HL-60 (cell line): ENCODE measurements at regions not wholly inside any gene's neighbourhood (a gene's known extent, or its start where the extent isn't known, plus 50 kb on each side); places are given as distances from the start of the nearest gene placed in this dataset.

Source experiments
- DNase-seq, 2 experiments: peaks; one replicate each; pipeline ENCODE4 v3.0.0-alpha.2; 2010 to 2020; ENCODE audit warnings: low read depth in 1 of 2, low spot score in 1 of 2
- H3K27ac ChIP-seq: fragments of 250-450 bp; sonication (Bioruptor Pico); replicated peaks from 2 replicates; pipeline ENCODE4 v1.5.1; 2020; ENCODE audit warnings: mild to moderate bottlenecking, moderate library complexity
- H3K27me3 ChIP-seq: fragments of 250-450 bp; sonication (Bioruptor Pico); 2 replicates; pipeline ENCODE4 v1.5.1; 2021; ENCODE audit warnings: mild to moderate bottlenecking, moderate library complexity; ENCODE audit not compliant: insufficient read depth, poor library complexity, severe bottlenecking
- H3K4me3 ChIP-seq: replicated peaks from 2 replicates; pipeline ENCODE4 v1.5.1; 2011; ENCODE audit warnings: mild to moderate bottlenecking, control low read depth, low read length; ENCODE audit not compliant: insufficient read depth
- CTCF ChIP-seq: IDR thresholded peaks from one replicate; pipeline ENCODE4 v1.5.1; 2011; ENCODE audit warnings: low read length, control low read depth, inconsistent platforms; ENCODE audit not compliant: insufficient read depth
- GABPA ChIP-seq: IDR thresholded peaks from 2 replicates; pipeline ENCODE4 v1.6.1; 2012; ENCODE audit warnings: low read depth
- POLR2AphosphoS5 ChIP-seq: IDR thresholded peaks from 2 replicates; pipeline ENCODE4 v1.6.1; 2012; ENCODE audit warnings: low read depth
- REST ChIP-seq: IDR thresholded peaks from 2 replicates; pipeline ENCODE4 v1.6.1; 2012; ENCODE audit warnings: low read depth; ENCODE audit not compliant: insufficient replicate concordance
- SPI1 ChIP-seq: IDR thresholded peaks from 2 replicates; pipeline ENCODE4 v1.6.1; 2012; ENCODE audit warnings: low read depth, mild to moderate bottlenecking, borderline replicate concordance

- DNase-seq: no peak
- TF ChIP-seq SPI1 (no peak), GABPA (no peak), REST (no peak), CTCF (no peak), POLR2AphosphoS5 (no peak)
- Histone ChIP-seq H3K27me3 (peaks cover 7% of the 10 kb centered on the region), H3K4me3 (no peak overlapping the region), H3K27ac (no peak overlapping the region)
Measured at GRCh38 chr1:207964195-207964966, 53.5 kb upstream of the CD34 start.

- peak overlapping the region; percentile 38 for H3K27ac ChIP-seq
- peak overlapping the region; percentile 68 for H3K4me3 ChIP-seq
- no peak; the same call in 1 of the 2 replicates for TF ChIP-seq GABPA
- peak; percentile 23 for TF ChIP-seq REST
- no peak for TF ChIP-seq SPI1
- peak; percentile 64 for TF ChIP-seq CTCF
- TF ChIP-seq POLR2AphosphoS5: peak; percentile 80; the same call in 1 of the 2 replicates
- peak; percentile 57 to 72 for DNase-seq
- peaks cover 11% of the 10 kb centered on the region for H3K27me3 ChIP-seq
Measured at GRCh38 chr1:207963427-207964194, 52.7 kb upstream of the CD34 start.

- peak in 1 of 2 experiments; percentile 6 for DNase-seq
- Histone ChIP-seq H3K27me3 (peaks cover 16% of the 10 kb centered on the region), H3K27ac (peak overlapping the region; percentile 38), H3K4me3 (peak overlapping the region; percentile 68)
- TF ChIP-seq REST (no peak), SPI1 (no peak), GABPA (no peak), CTCF (no peak), POLR2AphosphoS5 (no peak)
Measured at GRCh38 chr1:207962716-207963426, 51.9 kb upstream of the CD34 start.
